WERI-Rb-1 (cell line): ENCODE measurements at regions not wholly inside any gene's neighbourhood (a gene's known extent, or its start where the extent isn't known, plus 50 kb on each side); places are given as distances from the start of the nearest gene placed in this dataset.
"Not testable (repeated sequence)": the region's sequence is repeated elsewhere in the genome, so short reads cannot be mapped to it uniquely, and the experiment has no call there.

ENCODE experiments used
- DNase-seq: peaks from one replicate; pipeline ENCODE4 v3.0.0-alpha.2; 2020
- H3K27ac ChIP-seq: fragments of 250-450 bp; sonication (Bioruptor Pico); 2 replicates; pipeline ENCODE4 v1.5.1; 2020; ENCODE audit warnings: mild to moderate bottlenecking, moderate library complexity
- H3K27me3 ChIP-seq: fragments of 250-450 bp; sonication (Bioruptor Pico); 2 replicates; pipeline ENCODE4 v1.5.1; 2021; ENCODE audit warnings: mild to moderate bottlenecking, low read depth, moderate library complexity; ENCODE audit not compliant: insufficient read depth, severe bottlenecking
- H3K36me3 ChIP-seq: fragments of 250-450 bp; sonication (Bioruptor Pico); 2 replicates; pipeline ENCODE4 v1.5.1; 2020; ENCODE audit warnings: mild to moderate bottlenecking, moderate library complexity
- H3K4me3 ChIP-seq: 2 replicates; pipeline ENCODE4 v1.5.1; 2011; ENCODE audit warnings: low read depth, mild to moderate bottlenecking, control low read depth, low read length
- H3K9me3 ChIP-seq: fragments of 250-450 bp; sonication (Bioruptor Pico); 2 replicates; pipeline ENCODE4 v1.5.1; 2021; ENCODE audit warnings: mild to moderate bottlenecking, moderate library complexity; ENCODE audit not compliant: severe bottlenecking
- CTCF ChIP-seq: IDR thresholded peaks from 2 replicates; pipeline ENCODE4 v1.5.1; 2011; ENCODE audit warnings: low read depth, mild to moderate bottlenecking, control low read depth, inconsistent platforms, low read length

- Histone ChIP-seq H3K36me3 (no peaks in the 10 kb centered on the region), H3K27me3 (no peaks in the 10 kb centered on the region), H3K9me3 (no peaks in the 10 kb centered on the region), H3K27ac (no peak overlapping the region), H3K4me3 (no peak overlapping the region)
- TF ChIP-seq CTCF = no peak
- DNase-seq = no peak
Measured at GRCh38 chr3:72652395-72652794, 195.8 kb downstream of the SHQ1 start.

GRCh38 chr3:72651498-72651897 is 196.7 kb downstream of the SHQ1 start:
- no peak overlapping the region for H3K27ac ChIP-seq
- no peak overlapping the region for H3K4me3 ChIP-seq
- no peaks in the 10 kb centered on the region for H3K9me3 ChIP-seq
- H3K36me3 ChIP-seq = no peaks in the 10 kb centered on the region
- TF ChIP-seq CTCF = no peak
- H3K27me3 ChIP-seq = no peaks in the 10 kb centered on the region
- DNase-seq = no peak

GRCh38 chr3:72646263-72646662 is 202.0 kb downstream of the SHQ1 start:
- Histone ChIP-seq H3K9me3 (no peaks in the 10 kb centered on the region), H3K4me3 (no peak overlapping the region)
- TF ChIP-seq CTCF = no peak

GRCh38 chr3:72643635-72644034 is 204.6 kb downstream of the SHQ1 start:
- not testable (repeated sequence) for H3K27ac ChIP-seq, DNase-seq, H3K4me3 ChIP-seq, H3K36me3 ChIP-seq, H3K27me3 ChIP-seq, H3K9me3 ChIP-seq

More at GRCh38 chr3:72646263-72646662, 202.0 kb downstream of the SHQ1 start:
- Histone ChIP-seq H3K36me3 (no peaks in the 10 kb centered on the region), H3K27ac (no peak overlapping the region; the same call in 1 of the 2 replicates), H3K27me3 (no peaks in the 10 kb centered on the region)
- DNase-seq = no peak

- Histone ChIP-seq H3K27me3 (no peaks in the 10 kb centered on the region), H3K9me3 (no peaks in the 10 kb centered on the region), H3K27ac (no peak overlapping the region), H3K36me3 (no peaks in the 10 kb centered on the region), H3K4me3 (no peak overlapping the region)
- no peak for TF ChIP-seq CTCF
- no peak for DNase-seq
Measured at GRCh38 chr3:72641684-72642083, 206.6 kb downstream of the SHQ1 start.

GRCh38 chr3:72641072-72641471 is 207.2 kb downstream of the SHQ1 start:
- H3K36me3 ChIP-seq = no peaks in the 10 kb centered on the region
- H3K4me3 ChIP-seq = no peak overlapping the region
- DNase-seq = no peak
- no peak overlapping the region for H3K27ac ChIP-seq
- TF ChIP-seq CTCF = no peak
- no peaks in the 10 kb centered on the region for H3K9me3 ChIP-seq
- H3K27me3 ChIP-seq = no peaks in the 10 kb centered on the region
